Central memory CD4-positive, alpha-beta T cell (primary cell): ENCODE measurements at regions not wholly inside any gene's neighbourhood (a gene's known extent, or its start where the extent isn't known, plus 50 kb on each side); places are given as distances from the start of the nearest gene placed in this dataset.

Source experiments
- DNase-seq: peaks from one replicate; pipeline ENCODE4 v3.0.0; 2022

GRCh38 chr9:89889865-89890264, 285.1 kb downstream of the GADD45G start:
- DNase-seq = no peak

GRCh38 chr9:89890326-89890980, 285.6 kb downstream of the GADD45G start:
- DNase-seq = no peak

- no peak for DNase-seq
Measured at GRCh38 chr9:89891221-89891590, 286.4 kb downstream of the GADD45G start.

GRCh38 chr9:89891591-89892304, 286.9 kb downstream of the GADD45G start:
- DNase-seq = no peak

- DNase-seq = no peak
Measured at GRCh38 chr9:89892920-89893319, 288.1 kb downstream of the GADD45G start.

GRCh38 chr9:89893886-89894285, 289.1 kb downstream of the GADD45G start:
- no peak for DNase-seq

GRCh38 chr9:89896806-89897340, 292.1 kb downstream of the GADD45G start:
- DNase-seq = no peak

GRCh38 chr9:89899573-89899972, 294.8 kb downstream of the GADD45G start:
- DNase-seq = no peak

GRCh38 chr9:89901920-89902319, 297.1 kb downstream of the GADD45G start:
- DNase-seq = no peak

GRCh38 chr9:89902450-89903140, 297.8 kb downstream of the GADD45G start:
- DNase-seq = no peak

- DNase-seq = no peak
Measured at GRCh38 chr9:89903141-89903475, 298.3 kb downstream of the GADD45G start.

GRCh38 chr9:89905606-89906338, 301.0 kb downstream of the GADD45G start:
- no peak for DNase-seq

- no peak for DNase-seq
Measured at GRCh38 chr9:89911721-89912604, 307.2 kb downstream of the GADD45G start.

GRCh38 chr9:89912605-89912953, 307.8 kb downstream of the GADD45G start:
- no peak for DNase-seq

GRCh38 chr9:89915187-89915586, 310.4 kb downstream of the GADD45G start:
- DNase-seq = no peak

- DNase-seq = no peak
Measured at GRCh38 chr9:89916001-89916597, 311.3 kb downstream of the GADD45G start.

- DNase-seq = no peak
Measured at GRCh38 chr9:89917861-89918260, 313.0 kb downstream of the GADD45G start.

GRCh38 chr9:89919171-89919681, 314.4 kb downstream of the GADD45G start:
- DNase-seq = peak; percentile 16

GRCh38 chr9:89920131-89920530, 315.3 kb downstream of the GADD45G start:
- DNase-seq = no peak

GRCh38 chr9:89920951-89921350, 316.1 kb downstream of the GADD45G start:
- no peak for DNase-seq

- no peak for DNase-seq
Measured at GRCh38 chr9:89922099-89922498, 317.3 kb downstream of the GADD45G start.

GRCh38 chr9:89923174-89923573, 318.4 kb downstream of the GADD45G start:
- DNase-seq = no peak
